ENCODE measurements at regions not wholly inside any gene's neighbourhood (a gene's known extent, or its start where the extent isn't known, plus 50 kb on each side); places are given as distances from the start of the nearest gene placed in this dataset.

DNA sequence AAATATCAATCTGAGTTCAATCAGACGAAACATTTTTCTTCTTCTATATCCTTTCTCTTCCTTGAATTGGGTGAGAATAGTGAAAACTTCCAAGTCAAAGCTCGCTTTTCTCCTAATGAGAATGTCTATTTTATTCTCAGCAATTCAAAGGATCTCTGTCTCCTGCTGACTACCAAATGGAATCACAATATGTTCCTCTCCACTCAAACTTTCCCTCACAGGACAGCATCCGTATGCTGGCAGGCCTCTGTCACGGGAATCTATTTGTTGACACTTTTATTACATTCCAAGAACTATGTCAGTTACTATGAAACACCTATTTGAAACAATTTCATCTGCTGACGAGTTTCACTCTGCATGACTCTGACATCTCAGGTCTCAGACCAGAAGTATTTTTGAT lies 1196.6 kb downstream of the CDH11 start:
- no peak overlapping the region for H3K4me3 ChIP-seq (replicated peaks; ENCODE audit: insufficient read depth, low read length)
- no peak overlapping the region for H3K27ac ChIP-seq (replicated peaks)
- no peaks in the 10 kb centered on the region for H3K27me3 ChIP-seq (ENCODE audit: insufficient read depth, poor library complexity, severe bottlenecking)
- DNase-seq (ENCODE audit: low read depth in 1 of 2, low spot score in 1 of 2): no peak
- TF ChIP-seq GABPA (IDR thresholded peaks at IDR 0.05; ENCODE audit: low read depth): no peak

DNA sequence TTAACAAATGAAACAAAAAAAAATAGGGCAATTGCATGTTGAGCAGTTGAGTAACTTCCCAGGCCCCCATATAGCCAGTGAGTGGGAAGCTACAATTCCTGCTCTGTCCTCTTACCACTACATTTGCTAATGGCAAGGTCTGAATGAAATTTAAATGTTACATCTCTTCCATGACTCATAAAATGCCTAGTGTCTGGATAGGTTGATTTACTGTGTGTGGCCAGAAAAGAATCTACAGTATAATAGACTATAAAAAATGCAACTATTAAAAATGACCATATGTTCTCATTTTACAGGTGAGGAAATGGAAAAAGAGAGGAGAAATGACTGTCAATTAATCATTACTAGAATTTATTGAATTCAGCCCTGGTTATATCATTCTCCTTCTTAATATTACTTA lies 1199.3 kb downstream of the CDH11 start:
- TF ChIP-seq SPI1 (IDR thresholded peaks at IDR 0.05; ENCODE audit: borderline replicate concordance, low read depth): no peak
- TF ChIP-seq GABPA (IDR thresholded peaks at IDR 0.05; ENCODE audit: low read depth): no peak
- TF ChIP-seq REST (IDR thresholded peaks at IDR 0.05; ENCODE audit: insufficient replicate concordance, low read depth): no peak
- TF ChIP-seq, protein P1, sequence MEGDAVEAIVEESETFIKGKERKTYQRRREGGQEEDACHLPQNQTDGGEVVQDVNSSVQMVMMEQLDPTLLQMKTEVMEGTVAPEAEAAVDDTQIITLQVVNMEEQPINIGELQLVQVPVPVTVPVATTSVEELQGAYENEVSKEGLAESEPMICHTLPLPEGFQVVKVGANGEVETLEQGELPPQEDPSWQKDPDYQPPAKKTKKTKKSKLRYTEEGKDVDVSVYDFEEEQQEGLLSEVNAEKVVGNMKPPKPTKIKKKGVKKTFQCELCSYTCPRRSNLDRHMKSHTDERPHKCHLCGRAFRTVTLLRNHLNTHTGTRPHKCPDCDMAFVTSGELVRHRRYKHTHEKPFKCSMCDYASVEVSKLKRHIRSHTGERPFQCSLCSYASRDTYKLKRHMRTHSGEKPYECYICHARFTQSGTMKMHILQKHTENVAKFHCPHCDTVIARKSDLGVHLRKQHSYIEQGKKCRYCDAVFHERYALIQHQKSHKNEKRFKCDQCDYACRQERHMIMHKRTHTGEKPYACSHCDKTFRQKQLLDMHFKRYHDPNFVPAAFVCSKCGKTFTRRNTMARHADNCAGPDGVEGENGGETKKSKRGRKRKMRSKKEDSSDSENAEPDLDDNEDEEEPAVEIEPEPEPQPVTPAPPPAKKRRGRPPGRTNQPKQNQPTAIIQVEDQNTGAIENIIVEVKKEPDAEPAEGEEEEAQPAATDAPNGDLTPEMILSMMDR (IDR thresholded peaks at IDR 0.05; ENCODE audit: insufficient read depth, low read length): no peak
- no peak for TF ChIP-seq POLR2AphosphoS5 (IDR thresholded peaks at IDR 0.05; ENCODE audit: low read depth)
- no peak overlapping the region for H3K4me3 ChIP-seq (replicated peaks; ENCODE audit: insufficient read depth, low read length)
- no peaks in the 10 kb centered on the region for H3K27me3 ChIP-seq (ENCODE audit: insufficient read depth, poor library complexity, severe bottlenecking)
- H3K27ac ChIP-seq (replicated peaks): no peak overlapping the region
- DNase-seq (ENCODE audit: low read depth in 1 of 2, low spot score in 1 of 2): no peak

DNA sequence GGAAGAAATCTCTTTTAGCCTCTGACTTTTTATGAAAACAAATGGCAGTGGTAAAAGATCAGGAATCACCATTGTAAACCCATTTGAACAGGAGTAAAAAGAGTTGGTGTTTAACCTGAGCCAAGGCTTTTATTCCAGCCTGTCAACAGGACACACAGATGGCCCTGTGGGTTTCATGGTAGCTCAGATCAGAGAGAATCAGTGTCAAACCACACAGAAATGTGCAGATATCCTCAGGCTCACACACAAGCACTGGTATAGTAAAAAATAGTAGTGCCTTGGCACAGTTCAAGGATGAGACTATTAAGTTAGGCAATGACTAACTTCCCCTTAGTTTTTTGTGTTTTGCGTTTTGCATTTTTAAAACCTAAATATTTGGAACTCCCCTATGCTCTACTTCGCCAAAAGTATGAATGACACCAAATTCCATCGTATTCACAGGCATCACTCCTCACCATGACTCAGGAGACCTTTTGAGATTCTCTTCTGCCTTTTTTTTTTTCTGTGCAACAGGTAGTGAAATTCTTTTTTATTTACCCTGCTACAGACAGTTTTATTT lies 1200.0 kb downstream of the CDH11 start:
- TF ChIP-seq, protein P1 (IDR thresholded peaks at IDR 0.05; ENCODE audit: insufficient read depth, low read length): no peak
- no peak for TF ChIP-seq REST (IDR thresholded peaks at IDR 0.05; ENCODE audit: insufficient replicate concordance, low read depth)
- no peak for TF ChIP-seq SPI1 (IDR thresholded peaks at IDR 0.05; ENCODE audit: borderline replicate concordance, low read depth)
- TF ChIP-seq GABPA (IDR thresholded peaks at IDR 0.05; ENCODE audit: low read depth): no peak
- TF ChIP-seq POLR2AphosphoS5 (IDR thresholded peaks at IDR 0.05; ENCODE audit: low read depth): no peak
- H3K27ac ChIP-seq (replicated peaks): no peak overlapping the region

GRCh38 chr16:63913290-63913689 lies 1208.6 kb downstream of the CDH11 start:
- DNase-seq (ENCODE audit: low read depth in 1 of 2, low spot score in 1 of 2): no peak
- TF ChIP-seq, protein P1 (IDR thresholded peaks at IDR 0.05; ENCODE audit: insufficient read depth, low read length): no peak
- TF ChIP-seq SPI1 (IDR thresholded peaks at IDR 0.05; ENCODE audit: borderline replicate concordance, low read depth) (no peak), GABPA (IDR thresholded peaks at IDR 0.05; ENCODE audit: low read depth) (no peak), POLR2AphosphoS5 (IDR thresholded peaks at IDR 0.05; ENCODE audit: low read depth) (no peak), REST (IDR thresholded peaks at IDR 0.05; ENCODE audit: insufficient replicate concordance, low read depth) (no peak)
- no peak overlapping the region for H3K4me3 ChIP-seq (replicated peaks; ENCODE audit: insufficient read depth, low read length)
- no peak overlapping the region for H3K27ac ChIP-seq (replicated peaks)
- H3K27me3 ChIP-seq (ENCODE audit: insufficient read depth, poor library complexity, severe bottlenecking): no peaks in the 10 kb centered on the region

More for the DNA sequence above, 1200.0 kb downstream of the CDH11 start:
- no peak for DNase-seq (ENCODE audit: low read depth in 1 of 2, low spot score in 1 of 2)
- Histone ChIP-seq H3K4me3 (replicated peaks; ENCODE audit: insufficient read depth, low read length) (no peak overlapping the region), H3K27me3 (ENCODE audit: insufficient read depth, poor library complexity, severe bottlenecking) (no peaks in the 10 kb centered on the region)

All from HL-60 (cell line).